OCI-LY7 (cell line): ENCODE measurements at regions not wholly inside any gene's neighbourhood (a gene's known extent, or its start where the extent isn't known, plus 50 kb on each side); places are given as distances from the start of the nearest gene placed in this dataset.

Experiments used
- EZH2phosphoT487 ChIP-seq: fragments of 200-600 bp; sonication (generic); IDR thresholded peaks from 2 replicates; pipeline ENCODE4 v1.6.1; 2018; ENCODE audit warnings: low read depth, borderline replicate concordance, mild to moderate bottlenecking, mixed run types, antibody characterized with exemption, low read length, moderate library complexity, mixed read lengths
- TF ChIP-seq, protein P1 (sequence below): fragments of 200-600 bp; sonication (generic); conservative IDR thresholded peaks from 2 replicates; pipeline ENCODE4 v1.5.1; 2014; ENCODE audit warnings: mild to moderate bottlenecking, antibody characterized with exemption, low read length, moderate library complexity, mixed read lengths

GRCh38 chr1:94654919-94655318 lies 113.4 kb upstream of the F3 start:
- TF ChIP-seq, protein P1, sequence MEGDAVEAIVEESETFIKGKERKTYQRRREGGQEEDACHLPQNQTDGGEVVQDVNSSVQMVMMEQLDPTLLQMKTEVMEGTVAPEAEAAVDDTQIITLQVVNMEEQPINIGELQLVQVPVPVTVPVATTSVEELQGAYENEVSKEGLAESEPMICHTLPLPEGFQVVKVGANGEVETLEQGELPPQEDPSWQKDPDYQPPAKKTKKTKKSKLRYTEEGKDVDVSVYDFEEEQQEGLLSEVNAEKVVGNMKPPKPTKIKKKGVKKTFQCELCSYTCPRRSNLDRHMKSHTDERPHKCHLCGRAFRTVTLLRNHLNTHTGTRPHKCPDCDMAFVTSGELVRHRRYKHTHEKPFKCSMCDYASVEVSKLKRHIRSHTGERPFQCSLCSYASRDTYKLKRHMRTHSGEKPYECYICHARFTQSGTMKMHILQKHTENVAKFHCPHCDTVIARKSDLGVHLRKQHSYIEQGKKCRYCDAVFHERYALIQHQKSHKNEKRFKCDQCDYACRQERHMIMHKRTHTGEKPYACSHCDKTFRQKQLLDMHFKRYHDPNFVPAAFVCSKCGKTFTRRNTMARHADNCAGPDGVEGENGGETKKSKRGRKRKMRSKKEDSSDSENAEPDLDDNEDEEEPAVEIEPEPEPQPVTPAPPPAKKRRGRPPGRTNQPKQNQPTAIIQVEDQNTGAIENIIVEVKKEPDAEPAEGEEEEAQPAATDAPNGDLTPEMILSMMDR, result no peak
- TF ChIP-seq EZH2phosphoT487, result no peak
